B cell (primary cell): ENCODE measurements at regions not wholly inside any gene's neighbourhood (a gene's known extent, or its start where the extent isn't known, plus 50 kb on each side); places are given as distances from the start of the nearest gene placed in this dataset.

Source experiments
- ATAC-seq: fragments of 200-7000 bp; cut with Tn5 transposase; one replicate; pipeline ENCODE4 v1.10.0; 2021; ENCODE audit warnings: low read depth, mild to moderate bottlenecking, moderate number of reproducible peaks, moderate library complexity
- CTCF ChIA-PET: fragments of 350-600 bp; sonication (Branson Sonifier 250); formaldehyde crosslinking; loops from one replicate; lab custom pipeline; 2021; ENCODE audit warnings: antibody characterized with exemption, inconsistent platforms; lab: Charles Lee
- POLR2A ChIA-PET: fragments of 350-600 bp; sonication (Branson Sonifier 250); formaldehyde crosslinking; loops from one replicate; lab custom pipeline; 2021; ENCODE audit warnings: antibody characterized with exemption; lab: Charles Lee
- DNase-seq: peaks from one replicate; pipeline ENCODE4 v3.0.0; 2013
- H2AFZ ChIP-seq: 2 replicates; pipeline ENCODE4 v1.6.1; 2012; ENCODE audit warnings: mild to moderate bottlenecking, low read depth, low read length; ENCODE audit not compliant: insufficient read depth, poor library complexity, severe bottlenecking
- H3K27ac ChIP-seq, 2 donors: 1 replicate in 1 of 2; 2 replicates in 1 of 2; pipeline ENCODE4 v1.5.1; 2012 to 2013; ENCODE audit warnings: low read length in 2 of 2, mild to moderate bottlenecking in 2 of 2, moderate library complexity in 1 of 2
- H3K27me3 ChIP-seq, 4 experiments: fragments of 200-600 bp in 1 of 4; sonication (generic) in 1 of 4; replicated peaks in 1 of 4; 1 replicate in 2 of 4; 2 replicates in 2 of 4; pipeline versions ENCODE4 v1.6.1 to v1.7.0; 2013 to 2016; ENCODE audit warnings: low read length in 3 of 4, mild to moderate bottlenecking in 2 of 4, mixed read lengths in 1 of 4, moderate library complexity in 1 of 4; ENCODE audit not compliant: insufficient read depth in 4 of 4, control insufficient read depth in 3 of 4; ENCODE audit errors: control extremely low read depth in 1 of 4
- H3K36me3 ChIP-seq, 2 experiments: replicated peaks in 1 of 2; 1 replicate in 1 of 2; 2 replicates in 1 of 2; pipeline versions ENCODE4 v1.6.1 to v1.7.1; 2013; ENCODE audit warnings: low read length in 1 of 2; ENCODE audit not compliant: insufficient read depth in 2 of 2, control insufficient read depth in 1 of 2; ENCODE audit errors: control extremely low read depth in 1 of 2, extremely low read depth in 1 of 2
- H3K4me1 ChIP-seq, 2 donors: fragments of 200-600 bp in 1 of 2; sonication (generic) in 1 of 2; 1 replicate in 1 of 2; 2 replicates in 1 of 2; pipeline versions ENCODE4 v1.5.1 to v1.6.1; 2013 to 2017; ENCODE audit warnings: low read length in 2 of 2; ENCODE audit not compliant: control insufficient read depth in 2 of 2, insufficient read depth in 2 of 2
- H3K4me2 ChIP-seq: replicated peaks from 2 replicates; pipeline ENCODE3; 2012; ENCODE audit warnings: mild to moderate bottlenecking, low read depth, low read length; ENCODE audit not compliant: poor library complexity, severe bottlenecking
- H3K4me3 ChIP-seq, 5 experiments: fragments of 200-600 bp in 1 of 5; sonication (generic) in 1 of 5; 1 replicate in 3 of 5; 2 replicates in 2 of 5; pipeline versions ENCODE4 v1.5.1 to v1.7.0; 2011 to 2016; ENCODE audit warnings: low read length in 4 of 5, mild to moderate bottlenecking in 4 of 5, low read depth in 2 of 5, control low read depth in 1 of 5, moderate library complexity in 1 of 5; ENCODE audit not compliant: insufficient read depth in 1 of 5; ENCODE audit errors: control extremely low read depth in 1 of 5, extremely low read depth in 1 of 5
- H3K79me2 ChIP-seq: fragments of 200-600 bp; sonication (generic); one replicate; pipeline ENCODE4 v1.6.0; 2016; ENCODE audit warnings: low read length; ENCODE audit not compliant: control insufficient read depth, insufficient read depth
- H3K9ac ChIP-seq: fragments of 200-600 bp; sonication (generic); 2 replicates; pipeline ENCODE4 v1.6.1; 2017; ENCODE audit warnings: mild to moderate bottlenecking, low read length, moderate library complexity
- H3K9me3 ChIP-seq, 3 donors: one replicate each; pipeline versions ENCODE4 v1.6.1 to v1.7.1; 2013; ENCODE audit warnings: low read length in 2 of 3; ENCODE audit not compliant: control insufficient read depth in 2 of 3, insufficient read depth in 1 of 3; ENCODE audit errors: control extremely low read depth in 1 of 3
- H4K20me1 ChIP-seq: 2 replicates; pipeline ENCODE4 v1.6.0; 2012; ENCODE audit warnings: mild to moderate bottlenecking, low read length; ENCODE audit not compliant: insufficient read depth, control insufficient read depth, poor library complexity, severe bottlenecking
- H3K27ac Mint-ChIP-seq: one replicate; pipeline ENCODE4 v1.8.0; 2021; ENCODE audit warnings: mixed read lengths
- H3K27me3 Mint-ChIP-seq: one replicate; pipeline ENCODE4 v1.8.0; 2021; ENCODE audit warnings: mixed read lengths
- H3K4me1 Mint-ChIP-seq: one replicate; pipeline ENCODE4 v1.8.0; 2021; ENCODE audit warnings: mixed read lengths
- H3K4me3 Mint-ChIP-seq: one replicate; pipeline ENCODE4 v1.8.0; 2021; ENCODE audit warnings: mixed read lengths
- H3K9me3 Mint-ChIP-seq: one replicate; pipeline ENCODE4 v1.8.0; 2022; ENCODE audit warnings: mixed read lengths; ENCODE audit not compliant: insufficient read depth
- CTCF ChIP-seq: fragments of 200-600 bp; IDR thresholded peaks from one replicate; pipeline ENCODE4 v1.8.0; 2022; ENCODE audit warnings: antibody characterized with exemption, mild to moderate bottlenecking
- EZH2 ChIP-seq: IDR thresholded peaks from 2 replicates; pipeline ENCODE4 v1.6.1; 2012; ENCODE audit warnings: borderline replicate concordance, low read depth, mild to moderate bottlenecking, moderate library complexity, low read length; ENCODE audit not compliant: insufficient read depth, poor library complexity, severe bottlenecking
- WGBS: methylation state at CpG from one replicate; pipeline ENCODE4 v1.1.5; 2013; ENCODE audit warnings: missing lambda C conversion rate; ENCODE audit not compliant: insufficient coverage; 5-methylcytosine and 5-hydroxymethylcytosine counted together
- intact Hi-C: fragments of 100-400 bp; cut with micrococcal nuclease; formaldehyde crosslinking; loops from one replicate; pipeline ENCODE4 v1.10.0; 2022

DNA sequence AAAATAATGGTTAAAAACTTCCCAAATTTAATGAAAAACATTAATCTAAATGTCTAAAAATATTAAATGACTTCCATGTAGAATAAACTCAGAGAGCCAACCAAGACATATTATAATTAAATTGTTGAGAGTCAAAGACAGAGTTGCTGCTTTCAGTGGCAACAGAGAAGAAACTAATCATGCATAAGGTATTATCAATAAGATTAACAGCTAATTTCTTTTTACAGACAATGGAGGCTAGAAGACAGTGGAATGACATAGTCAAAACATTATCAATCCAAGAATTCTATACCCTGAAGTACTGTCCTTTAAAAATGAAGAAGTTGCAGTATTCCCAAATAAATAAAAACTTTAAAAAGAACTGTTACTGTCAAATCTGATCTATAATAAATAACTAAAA, 268.7 kb downstream of the IRX2 start:
- intact Hi-C loops, result no loop called here
- H3K27ac ChIP-seq, result no peak overlapping the region
- no peaks in the 10 kb centered on the region for H3K4me1 ChIP-seq
- no peaks in the 10 kb centered on the region for H3K4me1 Mint-ChIP-seq
- ATAC-seq, result no peak
- no peaks in the 10 kb centered on the region for H3K36me3 ChIP-seq
- no peak overlapping the region for H2AFZ ChIP-seq
- H3K27me3 Mint-ChIP-seq, result no peaks in the 10 kb centered on the region
- no peaks in the 10 kb centered on the region for H3K27me3 ChIP-seq
- no peaks in the 10 kb centered on the region for H3K79me2 ChIP-seq
- CTCF ChIA-PET, result no interaction called here
- peaks cover 3 to 17% (median 8%) of the 10 kb centered on the region in 3 donors for H3K9me3 ChIP-seq
- no peak for DNase-seq
- H3K4me2 ChIP-seq, result no peak overlapping the region
- peaks cover 11% of the 10 kb centered on the region for H3K9me3 Mint-ChIP-seq
- POLR2A ChIA-PET, result no interaction called here
- no peak for TF ChIP-seq EZH2
- TF ChIP-seq CTCF, result no peak
- H4K20me1 ChIP-seq, result no peaks in the 10 kb centered on the region
- H3K4me3 Mint-ChIP-seq, result no peak overlapping the region
- no peak overlapping the region for H3K27ac Mint-ChIP-seq
- H3K9ac ChIP-seq, result no peak overlapping the region
- H3K4me3 ChIP-seq, result no peak overlapping the region

DNA sequence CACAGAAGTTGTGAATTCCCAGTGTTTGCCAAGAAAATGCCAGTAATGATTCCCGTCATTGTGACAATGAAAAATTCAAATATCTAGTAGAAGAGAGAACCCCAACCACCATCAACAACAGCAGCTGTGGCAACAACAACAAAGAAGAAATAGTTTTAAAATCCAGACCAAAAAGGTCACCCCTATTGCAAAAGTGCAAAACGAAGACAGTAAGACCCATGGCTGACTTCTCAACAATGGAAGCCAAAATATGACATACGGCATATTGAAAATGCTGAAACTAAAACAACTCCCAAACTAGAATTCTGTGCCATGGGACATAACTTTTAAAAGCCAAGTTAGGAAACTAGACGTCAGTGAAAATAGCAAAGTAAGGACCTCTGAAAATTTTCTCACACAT, 270.6 kb downstream of the IRX2 start:
- WGBS, result 86% methylated on average over 2 of the region's 4 CpGs
- H3K9ac ChIP-seq, result no peak overlapping the region
- no peak overlapping the region for H3K4me2 ChIP-seq
- no peak for ATAC-seq
- TF ChIP-seq EZH2, result no peak
- TF ChIP-seq CTCF, result no peak
- no peak overlapping the region for H3K4me3 ChIP-seq
- DNase-seq, result no peak
- no peaks in the 10 kb centered on the region for H3K27me3 ChIP-seq
- H3K4me1 ChIP-seq, result no peaks in the 10 kb centered on the region
- no peaks in the 10 kb centered on the region for H3K79me2 ChIP-seq
- H3K36me3 ChIP-seq, result no peaks in the 10 kb centered on the region
- Mint-ChIP-seq H3K4me1 (no peaks in the 10 kb centered on the region), H3K27ac (no peak overlapping the region), H3K4me3 (no peak overlapping the region), H3K9me3 (peaks cover 11% of the 10 kb centered on the region), H3K27me3 (no peaks in the 10 kb centered on the region)
- H3K27ac ChIP-seq, result no peak overlapping the region
- CTCF ChIA-PET, result no interaction called here
- H2AFZ ChIP-seq, result no peak overlapping the region
- peaks cover 3 to 21% (median 8%) of the 10 kb centered on the region in 3 donors for H3K9me3 ChIP-seq
- H4K20me1 ChIP-seq, result no peaks in the 10 kb centered on the region
- intact Hi-C loops, result no loop called here
- POLR2A ChIA-PET, result no interaction called here
